ENCODE measurements at regions not wholly inside any gene's neighbourhood (a gene's known extent, or its start where the extent isn't known, plus 50 kb on each side); places are given as distances from the start of the nearest gene placed in this dataset.

DNA sequence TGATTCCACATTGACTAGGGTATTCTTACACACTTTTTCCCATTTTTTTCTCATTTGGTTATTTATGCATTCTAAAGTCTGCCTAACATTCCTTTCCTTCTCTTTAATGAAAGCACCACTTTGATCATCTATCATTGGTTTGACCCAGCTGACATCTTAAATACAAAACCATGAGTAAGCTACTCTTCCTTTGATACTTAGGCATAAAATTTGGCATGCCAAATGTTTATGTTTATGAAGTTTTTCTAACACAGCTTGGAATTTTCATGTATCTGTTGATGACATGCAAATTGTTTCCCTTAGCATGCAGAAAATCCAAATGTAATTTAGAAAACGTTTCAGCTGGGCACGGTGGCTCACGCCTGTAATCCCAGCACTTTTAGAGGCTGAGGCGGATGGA is 534.9 kb downstream of the QKI start:
- Histone ChIP-seq H3K79me2 (ENCODE audit: insufficient read depth, low read length) (no peaks in the 10 kb centered on the region), H3K9ac (ENCODE audit: low read length) (no peak overlapping the region), H3K27me3 (ENCODE audit: insufficient read depth, low read length) (no peaks in the 10 kb centered on the region), H4K20me1 (ENCODE audit: insufficient read depth, low read length) (no peaks in the 10 kb centered on the region), H3K27ac (ENCODE audit: low read depth, low read length) (no peak overlapping the region), H3K4me2 (ENCODE audit: low read length) (no peak overlapping the region), H3K9me3 (ENCODE audit: insufficient read depth, low read depth, low read length) (no peaks in the 10 kb centered on the region), H3K4me1 (ENCODE audit: insufficient read depth, low read length) (peaks cover 14% of the 10 kb centered on the region), H2AFZ (ENCODE audit: low read depth, low read length) (no peak overlapping the region), H3K36me3 (ENCODE audit: insufficient read depth, low read length) (no peaks in the 10 kb centered on the region), H3K4me3 (ENCODE audit: insufficient read depth, low read depth, low read length) (no peak overlapping the region)
- no peak overlapping the region for H3K4me3 Mint-ChIP-seq (ENCODE audit: unreplicated experiment)
- FAIRE-seq (peak; percentile 29), DNase-seq (ENCODE audit: low read depth) (peak; percentile 60)
- peaks cover 6% of the 10 kb centered on the region for H3K27me3 Mint-ChIP-seq (ENCODE audit: low read depth, unreplicated experiment)
- no peak overlapping the region for H3K27ac Mint-ChIP-seq (ENCODE audit: unreplicated experiment)
- TF ChIP-seq, protein P1, sequence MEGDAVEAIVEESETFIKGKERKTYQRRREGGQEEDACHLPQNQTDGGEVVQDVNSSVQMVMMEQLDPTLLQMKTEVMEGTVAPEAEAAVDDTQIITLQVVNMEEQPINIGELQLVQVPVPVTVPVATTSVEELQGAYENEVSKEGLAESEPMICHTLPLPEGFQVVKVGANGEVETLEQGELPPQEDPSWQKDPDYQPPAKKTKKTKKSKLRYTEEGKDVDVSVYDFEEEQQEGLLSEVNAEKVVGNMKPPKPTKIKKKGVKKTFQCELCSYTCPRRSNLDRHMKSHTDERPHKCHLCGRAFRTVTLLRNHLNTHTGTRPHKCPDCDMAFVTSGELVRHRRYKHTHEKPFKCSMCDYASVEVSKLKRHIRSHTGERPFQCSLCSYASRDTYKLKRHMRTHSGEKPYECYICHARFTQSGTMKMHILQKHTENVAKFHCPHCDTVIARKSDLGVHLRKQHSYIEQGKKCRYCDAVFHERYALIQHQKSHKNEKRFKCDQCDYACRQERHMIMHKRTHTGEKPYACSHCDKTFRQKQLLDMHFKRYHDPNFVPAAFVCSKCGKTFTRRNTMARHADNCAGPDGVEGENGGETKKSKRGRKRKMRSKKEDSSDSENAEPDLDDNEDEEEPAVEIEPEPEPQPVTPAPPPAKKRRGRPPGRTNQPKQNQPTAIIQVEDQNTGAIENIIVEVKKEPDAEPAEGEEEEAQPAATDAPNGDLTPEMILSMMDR (IDR thresholded peaks at IDR 0.05; ENCODE audit: insufficient read depth, low read depth, low read length): no peak
- no peak for TF ChIP-seq EZH2 (IDR thresholded peaks at IDR 0.05; ENCODE audit: insufficient read depth, low read length)
- peaks cover 19% of the 10 kb centered on the region for H3K4me1 Mint-ChIP-seq (ENCODE audit: low read depth, unreplicated experiment)
- no peaks in the 10 kb centered on the region for H3K9me3 Mint-ChIP-seq (ENCODE audit: unreplicated experiment)
- no peaks in the 10 kb centered on the region for H3K36me3 Mint-ChIP-seq (ENCODE audit: low read depth, unreplicated experiment)

DNA sequence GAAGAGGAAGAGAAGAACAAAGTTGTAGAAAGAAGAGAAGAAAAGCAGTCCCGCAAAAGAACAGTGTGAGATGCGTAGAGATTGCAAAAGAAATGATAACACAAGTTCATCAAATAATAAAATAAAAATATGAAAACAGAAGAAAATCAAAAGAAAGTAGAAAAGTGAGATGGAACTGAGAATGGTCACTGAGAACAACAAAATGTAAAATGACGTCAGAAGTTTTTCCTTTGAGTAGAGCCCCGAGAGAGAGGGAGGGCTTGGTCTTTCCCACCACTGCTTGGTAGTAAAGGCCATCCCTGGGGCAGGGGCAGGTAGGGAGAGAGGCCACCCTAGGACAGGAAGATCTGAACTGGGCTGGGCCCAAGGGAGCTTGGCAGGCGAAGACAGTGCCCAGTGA is 533.7 kb downstream of the QKI start:
- peaks cover 22% of the 10 kb centered on the region for H3K4me1 Mint-ChIP-seq (ENCODE audit: low read depth, unreplicated experiment)

DNA sequence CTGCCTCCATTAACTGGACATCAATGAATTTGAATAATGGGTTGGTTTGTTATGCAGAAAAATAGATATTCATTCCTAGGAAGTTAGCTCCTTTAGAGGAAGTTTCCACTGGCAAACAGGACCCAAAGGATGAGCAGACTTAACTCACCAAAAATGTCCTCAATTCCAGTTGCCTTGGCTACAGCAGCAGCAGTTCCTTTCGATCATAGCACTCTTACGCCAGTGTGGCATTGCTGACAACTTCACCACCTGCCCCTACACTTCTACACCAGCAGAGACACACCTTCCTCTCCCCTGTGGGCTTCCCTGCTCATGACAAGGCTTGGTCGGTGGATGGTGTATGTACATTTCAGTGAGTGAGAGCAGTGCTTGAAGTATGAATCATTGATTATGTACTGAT is 532.8 kb downstream of the QKI start:
- Mint-ChIP-seq H3K36me3 (ENCODE audit: low read depth, unreplicated experiment) (no peaks in the 10 kb centered on the region), H3K9me3 (ENCODE audit: unreplicated experiment) (no peaks in the 10 kb centered on the region), H3K27ac (ENCODE audit: unreplicated experiment) (no peak overlapping the region), H3K4me1 (ENCODE audit: low read depth, unreplicated experiment) (peaks cover 21% of the 10 kb centered on the region), H3K27me3 (ENCODE audit: low read depth, unreplicated experiment) (peaks cover 6% of the 10 kb centered on the region), H3K4me3 (ENCODE audit: unreplicated experiment) (no peak overlapping the region)
- Histone ChIP-seq H3K79me2 (ENCODE audit: insufficient read depth, low read length) (no peaks in the 10 kb centered on the region), H4K20me1 (ENCODE audit: insufficient read depth, low read length) (no peaks in the 10 kb centered on the region), H3K36me3 (ENCODE audit: insufficient read depth, low read length) (no peaks in the 10 kb centered on the region), H3K9me3 (ENCODE audit: insufficient read depth, low read depth, low read length) (no peaks in the 10 kb centered on the region), H3K27me3 (ENCODE audit: insufficient read depth, low read length) (no peaks in the 10 kb centered on the region), H3K4me3 (ENCODE audit: insufficient read depth, low read depth, low read length) (no peak overlapping the region), H3K4me1 (ENCODE audit: insufficient read depth, low read length) (peaks cover 23% of the 10 kb centered on the region), H3K9ac (ENCODE audit: low read length) (no peak overlapping the region), H3K4me2 (ENCODE audit: low read length) (no peak overlapping the region), H3K27ac (ENCODE audit: low read depth, low read length) (no peak overlapping the region), H2AFZ (ENCODE audit: low read depth, low read length) (no peak overlapping the region)
- TF ChIP-seq EZH2 (IDR thresholded peaks at IDR 0.05; ENCODE audit: insufficient read depth, low read length): no peak
- TF ChIP-seq, protein P1 (IDR thresholded peaks at IDR 0.05; ENCODE audit: insufficient read depth, low read depth, low read length): no peak
- DNase-seq (ENCODE audit: low read depth): no peak
- FAIRE-seq: no peak

More for the DNA sequence above, 533.7 kb downstream of the QKI start:
- no peak overlapping the region for H3K4me2 ChIP-seq (ENCODE audit: low read length)
- FAIRE-seq (no peak), DNase-seq (ENCODE audit: low read depth) (no peak)
- H2AFZ ChIP-seq (ENCODE audit: low read depth, low read length): no peak overlapping the region
- TF ChIP-seq, protein P1 (IDR thresholded peaks at IDR 0.05; ENCODE audit: insufficient read depth, low read depth, low read length): no peak
- TF ChIP-seq EZH2 (IDR thresholded peaks at IDR 0.05; ENCODE audit: insufficient read depth, low read length): no peak
- H3K9me3 ChIP-seq (ENCODE audit: insufficient read depth, low read depth, low read length): no peaks in the 10 kb centered on the region
- H3K27ac Mint-ChIP-seq (ENCODE audit: unreplicated experiment): no peak overlapping the region
- no peaks in the 10 kb centered on the region for H3K36me3 Mint-ChIP-seq (ENCODE audit: low read depth, unreplicated experiment)
- H4K20me1 ChIP-seq (ENCODE audit: insufficient read depth, low read length): no peaks in the 10 kb centered on the region
- no peaks in the 10 kb centered on the region for H3K79me2 ChIP-seq (ENCODE audit: insufficient read depth, low read length)
- H3K27me3 ChIP-seq (ENCODE audit: insufficient read depth, low read length): no peaks in the 10 kb centered on the region
- peaks cover 24% of the 10 kb centered on the region for H3K4me1 ChIP-seq (ENCODE audit: insufficient read depth, low read length)
- H3K9ac ChIP-seq (ENCODE audit: low read length): no peak overlapping the region
- H3K27me3 Mint-ChIP-seq (ENCODE audit: low read depth, unreplicated experiment): peaks cover 6% of the 10 kb centered on the region
- no peaks in the 10 kb centered on the region for H3K36me3 ChIP-seq (ENCODE audit: insufficient read depth, low read length)
- H3K9me3 Mint-ChIP-seq (ENCODE audit: unreplicated experiment): no peaks in the 10 kb centered on the region
- no peak overlapping the region for H3K4me3 Mint-ChIP-seq (ENCODE audit: unreplicated experiment)
- no peak overlapping the region for H3K4me3 ChIP-seq (ENCODE audit: insufficient read depth, low read depth, low read length)
- H3K27ac ChIP-seq (ENCODE audit: low read depth, low read length): no peak overlapping the region
